ENCODE measurements at regions not wholly inside any gene's neighbourhood (a gene's known extent, or its start where the extent isn't known, plus 50 kb on each side); places are given as distances from the start of the nearest gene placed in this dataset.

DNA sequence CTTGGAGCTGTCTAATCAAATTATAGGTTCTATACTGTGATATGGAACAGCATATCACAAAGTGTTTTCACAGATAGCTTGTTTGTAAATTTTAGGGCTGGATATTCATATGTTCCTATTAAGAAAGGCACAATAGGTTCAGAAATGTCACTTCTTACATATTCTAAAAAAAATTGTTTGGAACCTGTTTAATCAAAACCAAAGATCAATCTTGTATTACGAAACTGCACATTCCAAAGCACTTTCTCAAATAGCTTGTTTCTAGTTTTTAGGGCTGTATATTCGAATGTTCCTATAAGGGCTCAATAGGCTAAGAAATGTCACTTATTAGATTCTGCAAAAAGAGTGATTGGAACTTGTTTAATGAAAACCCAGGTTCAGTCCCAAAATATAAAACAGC lies 67.4 kb upstream of the OSBPL11 start:
- ATAC-seq (no peak), DNase-seq (no peak)
- Histone ChIP-seq H3K4me1 (ENCODE audit: low read depth) (no peaks in the 10 kb centered on the region), H3K36me3 (ENCODE audit: low read depth) (no peaks in the 10 kb centered on the region), H3K4me3 (no peak overlapping the region), H3K9me3 (no peaks in the 10 kb centered on the region)
- intact Hi-C loops (cut with DNase I, micrococcal nuclease): no loop called here
- TF ChIP-seq, protein P1, sequence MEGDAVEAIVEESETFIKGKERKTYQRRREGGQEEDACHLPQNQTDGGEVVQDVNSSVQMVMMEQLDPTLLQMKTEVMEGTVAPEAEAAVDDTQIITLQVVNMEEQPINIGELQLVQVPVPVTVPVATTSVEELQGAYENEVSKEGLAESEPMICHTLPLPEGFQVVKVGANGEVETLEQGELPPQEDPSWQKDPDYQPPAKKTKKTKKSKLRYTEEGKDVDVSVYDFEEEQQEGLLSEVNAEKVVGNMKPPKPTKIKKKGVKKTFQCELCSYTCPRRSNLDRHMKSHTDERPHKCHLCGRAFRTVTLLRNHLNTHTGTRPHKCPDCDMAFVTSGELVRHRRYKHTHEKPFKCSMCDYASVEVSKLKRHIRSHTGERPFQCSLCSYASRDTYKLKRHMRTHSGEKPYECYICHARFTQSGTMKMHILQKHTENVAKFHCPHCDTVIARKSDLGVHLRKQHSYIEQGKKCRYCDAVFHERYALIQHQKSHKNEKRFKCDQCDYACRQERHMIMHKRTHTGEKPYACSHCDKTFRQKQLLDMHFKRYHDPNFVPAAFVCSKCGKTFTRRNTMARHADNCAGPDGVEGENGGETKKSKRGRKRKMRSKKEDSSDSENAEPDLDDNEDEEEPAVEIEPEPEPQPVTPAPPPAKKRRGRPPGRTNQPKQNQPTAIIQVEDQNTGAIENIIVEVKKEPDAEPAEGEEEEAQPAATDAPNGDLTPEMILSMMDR (IDR thresholded peaks at IDR 0.05): no peak

DNA sequence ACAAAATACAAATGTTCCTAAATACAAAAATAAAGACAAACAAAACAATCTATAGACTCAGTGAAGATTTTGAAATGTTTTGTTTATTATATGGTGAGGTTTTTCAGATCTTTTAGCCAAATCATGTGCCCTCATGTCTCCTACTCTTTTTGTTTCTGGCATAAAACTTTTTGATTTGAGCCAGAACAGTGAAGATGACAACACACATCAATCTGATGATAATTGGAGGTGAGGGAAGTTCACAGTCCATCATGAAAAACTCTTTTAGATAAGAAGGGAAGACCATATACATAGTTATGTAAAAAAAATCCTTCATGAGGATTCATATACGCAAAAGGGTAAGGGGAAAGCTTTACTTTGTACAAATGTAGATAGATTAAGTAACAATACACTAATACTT lies 75.1 kb upstream of the OSBPL11 start:
- H3K9me3 ChIP-seq: no peaks in the 10 kb centered on the region
- intact Hi-C loops (cut with DNase I, micrococcal nuclease): no loop called here
- no peak overlapping the region for H3K4me3 ChIP-seq
- DNase-seq (no peak), ATAC-seq (no peak)
- H3K36me3 ChIP-seq (ENCODE audit: low read depth): no peaks in the 10 kb centered on the region
- no peaks in the 10 kb centered on the region for H3K4me1 ChIP-seq (ENCODE audit: low read depth)
- TF ChIP-seq, protein P1 (IDR thresholded peaks at IDR 0.05): no peak

DNA sequence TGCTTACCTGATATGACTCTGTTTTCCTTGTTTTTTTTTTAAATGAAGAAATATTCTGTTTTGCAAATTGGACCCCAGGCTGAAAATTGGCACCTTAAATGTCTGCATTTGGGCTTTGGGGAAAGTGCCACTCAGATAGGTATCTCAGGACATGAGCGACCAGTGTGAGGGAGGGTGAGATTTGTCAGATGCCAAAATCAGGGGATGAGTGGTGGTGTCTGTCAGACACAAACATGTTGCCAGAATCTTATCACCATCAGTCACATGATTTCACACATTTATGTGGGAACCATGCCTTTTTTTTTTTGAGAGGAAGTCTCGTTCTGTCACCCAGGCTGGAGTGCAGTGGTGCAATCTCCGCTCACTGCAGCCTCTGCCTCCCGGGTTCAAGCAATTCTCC lies 75.6 kb upstream of the OSBPL11 start:
- intact Hi-C loops (cut with DNase I, micrococcal nuclease): no loop called here
- no peak overlapping the region for H3K4me3 ChIP-seq
- H3K4me1 ChIP-seq (ENCODE audit: low read depth): no peaks in the 10 kb centered on the region
- H3K9me3 ChIP-seq: no peaks in the 10 kb centered on the region
- no peak for DNase-seq
- TF ChIP-seq, protein P1 (IDR thresholded peaks at IDR 0.05): no peak
- ATAC-seq: no peak
- H3K36me3 ChIP-seq (ENCODE audit: low read depth): no peaks in the 10 kb centered on the region

DNA sequence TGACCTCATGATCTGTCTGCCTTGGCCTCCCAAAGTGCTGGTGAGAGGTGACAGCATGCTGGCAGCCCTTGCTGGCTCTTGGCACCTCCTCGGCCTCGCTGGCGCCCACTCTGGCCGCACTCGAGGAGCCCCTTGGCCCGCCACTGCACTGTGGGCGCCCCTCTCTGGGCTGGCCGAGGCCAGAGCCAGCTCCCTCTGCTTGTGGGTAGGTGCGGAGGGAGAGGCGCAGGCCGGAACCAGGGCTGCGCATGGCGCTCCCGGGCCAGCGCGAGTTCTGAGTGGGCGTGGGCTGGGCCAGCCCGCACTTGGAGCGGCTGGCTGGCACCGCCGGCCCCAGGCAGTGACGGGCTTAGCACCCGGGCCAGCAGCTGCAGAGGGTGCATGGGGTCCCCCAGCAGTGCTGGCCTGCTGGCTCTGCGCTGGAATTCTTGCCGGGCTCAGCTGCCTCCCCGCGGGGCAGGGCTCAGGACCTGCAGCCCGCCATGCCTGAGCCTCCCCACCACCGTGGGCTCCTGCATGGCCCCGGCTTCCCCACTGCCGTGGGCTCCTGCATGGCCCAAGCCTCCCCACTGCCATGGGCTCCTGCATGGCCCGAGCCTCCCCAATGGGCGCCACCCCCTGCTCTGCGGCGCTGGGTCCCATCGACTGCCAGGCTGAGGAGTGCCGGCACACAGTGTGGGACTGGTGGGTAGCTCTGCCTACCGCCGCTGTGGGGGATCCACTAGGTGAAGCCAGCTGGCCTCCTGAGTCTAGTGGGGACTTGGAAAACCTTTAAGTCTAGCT lies 76.4 kb upstream of the OSBPL11 start:
- Histone ChIP-seq H3K9me3 (no peaks in the 10 kb centered on the region), H3K4me3 (no peak overlapping the region), H3K36me3 (ENCODE audit: low read depth) (no peaks in the 10 kb centered on the region), H3K4me1 (ENCODE audit: low read depth) (no peaks in the 10 kb centered on the region)
- intact Hi-C loops (cut with DNase I, micrococcal nuclease): no loop called here
- DNase-seq (no peak), ATAC-seq (no peak)
- TF ChIP-seq, protein P1 (IDR thresholded peaks at IDR 0.05): no peak

DNA sequence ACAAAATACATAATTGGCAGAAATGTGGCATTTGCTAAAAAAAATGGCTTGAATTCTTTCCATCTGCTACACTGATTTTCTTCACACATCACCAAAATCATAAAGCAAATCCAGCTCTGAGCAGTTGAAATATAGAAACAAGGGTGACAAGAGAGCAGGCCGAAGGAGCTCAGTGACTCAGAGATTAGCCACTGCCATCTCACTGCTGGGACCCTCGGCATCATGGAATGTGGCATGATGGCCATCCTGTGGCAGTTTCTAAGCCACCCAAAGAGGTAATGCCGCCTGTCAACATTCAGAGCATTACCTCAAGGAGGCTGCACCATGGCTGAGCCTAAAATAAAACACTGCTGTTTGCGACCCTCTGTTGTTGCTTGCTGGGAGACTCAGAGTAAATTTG lies 80.5 kb upstream of the OSBPL11 start:
- TF ChIP-seq, protein P1 (IDR thresholded peaks at IDR 0.05): no peak
- H3K4me1 ChIP-seq (ENCODE audit: low read depth): no peaks in the 10 kb centered on the region
- ATAC-seq (no peak), DNase-seq (no peak)
- intact Hi-C loops (cut with DNase I, micrococcal nuclease): no loop called here
- H3K36me3 ChIP-seq (ENCODE audit: low read depth): no peaks in the 10 kb centered on the region
- H3K4me3 ChIP-seq: no peak overlapping the region
- no peaks in the 10 kb centered on the region for H3K9me3 ChIP-seq

Data from mucosa of descending colon (tissue), 3 donors.